Fibroblast of skin of left quadriceps (primary cell): ENCODE measurements at regions not wholly inside any gene's neighbourhood (a gene's known extent, or its start where the extent isn't known, plus 50 kb on each side); places are given as distances from the start of the nearest gene placed in this dataset.
"Not testable (repeated sequence)": the region's sequence is repeated elsewhere in the genome, so short reads cannot be mapped to it uniquely, and the experiment has no call there.

Experiments
- DNase-seq, 2 experiments: peaks; one replicate each; pipeline ENCODE4 v3.0.0-alpha.2; 2013; ENCODE audit warnings: low read depth in 2 of 2

DNA sequence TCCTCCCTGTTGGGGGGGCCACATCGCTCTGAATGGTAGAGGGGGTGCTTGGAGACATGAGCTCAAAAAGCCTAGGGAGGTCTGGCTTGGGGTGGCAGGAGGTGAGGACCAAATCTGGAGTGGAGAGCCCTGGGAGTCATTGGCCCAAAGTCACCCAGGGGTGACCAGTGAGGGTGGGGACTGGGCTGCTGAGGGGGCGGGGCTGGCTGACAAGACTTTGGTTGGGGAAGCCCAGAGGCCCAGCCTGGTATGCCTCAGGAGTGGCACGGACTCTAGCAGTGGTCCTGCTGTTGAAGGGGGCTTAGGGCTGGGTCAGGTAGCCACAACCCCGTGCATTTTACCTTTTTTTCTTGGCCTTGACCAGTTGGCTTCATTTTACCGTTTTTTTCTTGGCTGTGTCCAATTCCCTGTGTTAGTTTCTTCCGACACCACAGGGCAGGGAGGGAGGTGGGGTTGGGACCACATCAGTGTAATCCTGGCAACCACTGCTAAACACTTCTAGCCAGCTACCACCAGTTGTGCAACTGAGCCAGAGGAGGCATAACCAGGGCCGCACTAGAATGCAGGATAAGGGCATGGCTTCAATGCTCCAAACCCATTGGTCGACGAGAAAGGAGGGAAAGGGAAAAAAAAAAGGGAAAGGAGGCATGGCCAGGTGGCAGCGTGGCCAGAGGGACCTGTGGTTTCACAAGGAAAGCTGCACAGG is 105.3 kb upstream of the C2CD4B start:
- DNase-seq, result no peak

DNA sequence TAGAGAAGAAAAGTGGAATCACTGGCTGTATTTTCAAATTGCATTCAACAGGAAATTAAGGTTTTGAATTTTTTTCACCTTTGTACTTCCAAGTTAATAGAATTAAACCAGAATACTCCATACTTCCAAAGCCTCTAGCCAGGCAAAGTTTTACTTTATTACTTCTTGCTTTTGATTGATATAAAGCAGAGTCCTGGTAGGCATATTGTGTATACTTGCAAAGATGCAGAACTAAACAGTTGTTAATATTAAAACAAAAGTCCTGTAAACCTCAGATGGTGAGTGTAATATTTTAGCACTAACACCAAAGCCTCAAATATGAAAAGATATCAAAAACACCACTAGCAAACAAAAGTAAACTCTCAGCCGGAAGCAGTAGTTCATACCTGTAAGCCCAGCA is 107.2 kb upstream of the C2CD4B start:
- no peak for DNase-seq

DNA sequence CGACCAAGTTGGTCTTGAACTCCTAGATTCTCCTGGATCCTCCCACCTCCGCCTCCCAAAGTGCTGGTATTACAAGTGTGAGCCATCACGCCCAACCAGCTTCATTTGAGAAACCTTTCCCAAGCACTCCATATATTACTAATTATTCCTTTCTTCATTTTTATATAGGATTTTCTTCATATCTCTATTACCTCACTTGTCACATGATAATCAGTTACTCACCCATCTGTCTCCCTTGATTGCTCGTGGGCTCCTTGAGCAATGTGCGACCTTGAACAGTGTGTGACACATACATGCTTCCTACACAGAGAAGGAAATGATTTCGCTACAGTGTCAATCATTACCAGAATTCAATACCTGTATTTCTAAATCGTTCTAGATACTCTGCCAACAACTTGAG is 110.7 kb upstream of the C2CD4B start:
- no peak for DNase-seq

DNA sequence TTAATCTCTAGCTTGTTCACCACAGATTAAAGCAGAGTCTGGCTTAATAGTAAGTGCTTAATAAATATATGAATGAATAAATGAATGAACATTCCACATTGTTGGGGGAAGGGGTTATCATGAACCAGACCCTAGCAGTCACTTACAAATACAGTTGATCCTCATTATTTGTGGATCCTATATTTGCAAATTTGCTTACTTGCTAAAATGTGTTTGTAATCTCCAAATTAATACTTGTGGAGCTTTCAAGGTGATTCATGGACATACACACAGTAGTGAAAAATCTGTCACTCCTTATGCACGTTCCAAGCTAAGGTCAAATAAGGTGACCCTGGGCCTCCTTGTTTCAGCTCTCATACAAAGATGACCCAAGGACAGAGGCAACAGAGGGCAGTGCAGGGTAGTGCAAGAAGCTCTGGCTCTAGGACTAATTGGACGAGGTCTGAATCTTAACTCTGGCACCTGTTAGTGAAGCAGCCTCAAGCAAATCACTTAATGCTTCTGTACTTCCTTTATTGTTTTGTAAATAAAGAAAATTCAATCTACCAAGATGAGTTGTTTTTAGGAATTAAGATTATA is 112.8 kb upstream of the C2CD4B start:
- DNase-seq, result no peak

- DNase-seq, result no peak
Observed at GRCh38 chr15:62278534-62278933, 113.4 kb upstream of the C2CD4B start.

- no peak for DNase-seq
Observed at GRCh38 chr15:62279041-62279440, 114.0 kb upstream of the C2CD4B start.

DNA sequence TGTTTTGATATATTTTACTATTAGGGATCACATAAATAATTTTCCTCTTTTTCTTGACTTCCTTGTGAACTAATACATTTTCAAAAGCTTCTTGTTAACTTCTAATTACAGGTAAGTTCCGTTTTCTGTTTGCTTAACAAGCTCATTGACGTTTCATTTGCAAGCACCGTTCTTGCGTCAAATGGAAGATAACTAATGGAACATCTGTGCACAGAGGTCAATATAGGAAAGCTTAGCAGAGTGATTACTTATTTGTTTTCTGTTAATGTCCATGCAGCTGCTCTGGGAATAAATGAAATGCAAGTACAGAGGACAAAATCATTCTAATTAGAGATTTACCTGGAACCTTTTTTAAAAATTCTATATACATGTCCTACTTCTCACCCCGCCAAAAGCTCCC is 115.5 kb upstream of the C2CD4B start:
- no peak for DNase-seq

DNA sequence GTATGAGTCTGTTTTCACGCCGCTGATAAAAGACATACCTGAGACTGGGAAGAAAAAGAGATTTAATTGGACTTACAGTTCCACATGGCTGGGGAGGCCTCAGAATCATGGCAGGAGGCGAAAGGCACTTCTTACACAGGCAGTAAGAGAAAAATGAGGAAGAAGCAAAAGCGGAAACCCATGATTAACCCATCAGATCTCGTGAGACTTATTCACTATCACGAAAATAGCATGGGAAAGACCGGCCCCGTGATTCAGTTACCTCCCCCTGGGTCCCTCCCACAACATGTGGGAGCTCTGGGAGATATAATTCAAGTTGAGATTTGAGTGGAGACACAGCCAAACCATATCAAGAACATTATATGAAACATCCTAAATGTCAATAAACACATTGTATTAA is 116.7 kb upstream of the C2CD4B start:
- DNase-seq, result not testable (repeated sequence)

DNA sequence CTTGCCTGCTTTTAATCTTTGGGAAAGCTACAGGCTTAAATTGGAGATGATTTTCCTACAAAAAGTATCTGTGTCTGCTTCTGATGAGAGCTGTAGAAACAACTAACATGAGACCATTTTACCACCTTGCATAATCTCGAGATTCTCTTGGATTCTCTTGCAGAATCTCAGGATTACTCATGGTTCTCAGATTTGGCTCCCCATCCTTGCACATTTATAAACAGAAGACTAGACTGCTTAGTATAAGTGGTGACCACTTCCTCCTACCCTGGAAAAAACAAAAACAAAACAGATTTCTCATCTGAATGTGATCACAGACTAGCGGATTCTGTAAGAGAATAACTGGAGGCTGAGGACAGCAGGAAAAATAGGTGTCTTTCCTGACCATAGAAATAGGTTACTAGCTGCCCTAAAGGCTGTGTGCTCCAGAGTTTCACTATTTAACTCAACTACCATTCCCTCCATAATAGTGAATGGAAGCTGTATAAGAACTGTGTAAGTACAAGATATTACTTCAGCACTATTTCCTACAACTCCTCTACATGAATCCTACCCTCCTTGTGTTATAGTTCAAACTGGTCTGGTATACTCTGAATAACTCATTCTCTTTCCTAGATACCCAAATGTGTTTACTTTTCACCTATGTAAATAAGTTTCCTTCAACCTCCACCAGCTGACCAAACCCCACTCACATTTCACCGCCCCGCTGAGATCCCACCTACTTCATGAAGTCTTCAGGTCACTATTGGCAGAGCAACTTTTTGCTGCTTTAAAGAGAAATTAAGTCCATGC is 122.2 kb upstream of the C2CD4B start:
- DNase-seq, result no peak

- no peak for DNase-seq
Observed at GRCh38 chr15:62288361-62289017, 123.4 kb upstream of the C2CD4B start.

GRCh38 chr15:62291262-62291661 is 126.2 kb upstream of the C2CD4B start:
- peak in 1 of 2 experiments; percentile 5 for DNase-seq

GRCh38 chr15:62296756-62297507 is 131.8 kb upstream of the C2CD4B start:
- no peak for DNase-seq

DNA sequence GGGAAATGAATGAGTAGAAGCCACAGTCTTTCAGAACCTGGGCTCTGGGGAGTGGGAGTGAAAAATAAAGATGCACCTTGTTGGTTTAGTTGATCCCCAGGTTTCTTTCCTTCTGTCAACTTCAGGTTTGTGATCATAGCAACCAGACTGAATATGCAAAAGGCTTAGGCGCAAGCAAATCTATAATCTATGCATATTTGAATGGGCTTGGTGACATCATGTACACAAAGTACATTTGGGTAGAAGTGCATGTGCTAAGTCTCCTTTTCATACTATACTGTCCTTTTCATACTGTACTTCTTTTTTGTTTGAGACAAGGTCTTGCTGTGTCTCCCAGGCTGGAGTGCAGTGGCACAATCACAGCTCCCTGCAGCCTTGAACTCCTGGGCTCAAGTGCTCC is 132.4 kb upstream of the C2CD4B start:
- no peak for DNase-seq

- no peak for DNase-seq
Observed at GRCh38 chr15:62297933-62298332, 132.8 kb upstream of the C2CD4B start.

DNA sequence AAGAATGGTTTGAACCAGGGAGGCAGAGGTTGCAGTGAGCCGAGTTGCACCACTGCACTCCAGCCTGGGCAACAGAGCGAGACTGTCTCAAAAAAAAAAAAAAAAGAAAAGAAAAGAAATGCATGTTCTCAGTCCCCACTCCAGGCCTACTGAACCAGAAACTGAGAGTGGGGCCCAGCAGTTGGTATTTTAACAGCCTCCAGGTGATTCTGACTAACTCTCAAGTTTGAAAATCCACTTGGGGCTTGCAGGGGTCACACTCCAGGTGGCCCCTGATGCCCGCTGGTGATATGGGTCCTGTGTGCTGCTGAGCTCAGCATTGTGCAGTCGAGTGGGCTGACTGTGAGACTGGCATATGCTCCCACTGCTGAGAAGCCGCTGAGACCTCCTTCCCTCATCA is 133.7 kb upstream of the C2CD4B start:
- no peak for DNase-seq

DNA sequence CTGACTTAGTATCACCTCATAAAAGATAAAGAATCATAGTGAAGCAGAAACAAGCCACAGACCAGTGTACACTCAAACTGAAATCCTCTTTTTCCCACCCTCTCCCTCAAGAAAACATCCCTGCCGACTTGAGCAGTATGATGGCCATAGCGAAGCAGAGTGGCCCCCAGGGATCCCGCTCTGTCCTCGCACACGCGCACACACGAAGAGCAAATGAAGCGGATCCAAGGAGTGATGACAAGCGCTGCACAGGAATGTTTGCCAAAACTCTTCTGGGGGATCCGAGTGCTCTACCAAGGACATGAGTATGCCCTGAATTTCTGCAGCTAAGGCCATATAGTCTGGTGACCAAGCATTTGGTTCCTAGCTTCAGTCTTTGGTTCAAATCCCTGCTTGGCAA is 134.5 kb upstream of the C2CD4B start:
- no peak for DNase-seq

DNA sequence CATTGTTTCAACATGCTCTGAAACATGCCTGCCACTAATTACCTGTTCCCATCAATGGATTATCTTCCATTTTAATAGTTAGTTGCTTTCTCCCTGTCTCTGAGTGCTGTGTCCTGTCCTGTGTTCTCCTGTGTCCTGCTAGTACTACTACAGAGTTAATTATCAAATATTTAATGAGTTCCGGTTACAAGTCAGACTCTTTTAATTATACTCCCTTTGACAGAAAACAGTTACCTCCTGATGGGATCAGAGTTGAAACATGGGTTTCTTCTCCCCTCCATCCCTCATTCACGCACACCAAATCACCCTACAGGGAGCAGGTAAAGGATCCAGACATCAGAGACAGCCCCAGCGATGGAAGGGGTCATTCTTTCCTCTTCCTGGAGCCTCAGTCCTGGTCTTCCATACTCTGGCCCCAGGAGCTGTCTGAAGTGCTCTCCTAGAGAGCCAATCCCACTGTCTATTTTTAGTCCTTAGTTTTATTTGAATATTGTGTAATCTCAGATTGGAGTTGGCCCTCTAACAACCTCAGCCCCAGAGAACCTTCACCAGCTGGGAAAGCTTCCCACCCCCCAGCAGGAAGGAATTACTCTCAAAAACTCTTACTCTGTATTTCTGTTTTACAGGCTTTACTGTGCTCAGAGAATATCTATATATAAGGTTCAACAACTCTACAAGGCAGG is 137.0 kb upstream of the C2CD4B start:
- peak; percentile 24 to 25 for DNase-seq

- DNase-seq, result peak; percentile 46 to 51
Observed at GRCh38 chr15:62306851-62307504, 141.9 kb upstream of the C2CD4B start.

GRCh38 chr15:62307551-62307950 is 142.5 kb upstream of the C2CD4B start:
- DNase-seq, result peak; percentile 57 to 59

- DNase-seq, result no peak
Observed at GRCh38 chr15:62316413-62317060, 151.5 kb upstream of the C2CD4B start.
